Muscle of leg (tissue), 3 donors: ENCODE measurements at regions not wholly inside any gene's neighbourhood (a gene's known extent, or its start where the extent isn't known, plus 50 kb on each side); places are given as distances from the start of the nearest gene placed in this dataset.
"Not testable (repeated sequence)": the region's sequence is repeated elsewhere in the genome, so short reads cannot be mapped to it uniquely, and the experiment has no call there.

ENCODE experiments used
- DNase-seq: peaks from one replicate; pipeline ENCODE4 v3.0.0; 2013
- H3K27ac ChIP-seq: one replicate; pipeline ENCODE4 v1.5.1; 2013; ENCODE audit warnings: mild to moderate bottlenecking, low read length, control low read depth
- H3K27me3 ChIP-seq: one replicate; pipeline ENCODE4 v1.6.1; 2013; ENCODE audit warnings: low read length; ENCODE audit not compliant: control insufficient read depth, insufficient read depth
- H3K36me3 ChIP-seq: one replicate; pipeline ENCODE4 v1.6.1; 2013; ENCODE audit warnings: low read length; ENCODE audit not compliant: control insufficient read depth, insufficient read depth
- H3K4me1 ChIP-seq: one replicate; pipeline ENCODE4 v1.6.1; 2013; ENCODE audit warnings: low read length; ENCODE audit not compliant: control insufficient read depth, insufficient read depth
- H3K4me3 ChIP-seq: one replicate; pipeline ENCODE4 v1.5.1; 2013; ENCODE audit warnings: low read length, control low read depth
- H3K9me3 ChIP-seq: replicated peaks from 2 replicates; pipeline ENCODE4 v1.6.1; 2013; ENCODE audit warnings: low read depth, low read length; ENCODE audit not compliant: control insufficient read depth
- WGBS: methylation state at CpG from one replicate; pipeline ENCODE4 v1.1.5; 2013; ENCODE audit warnings: missing lambda C conversion rate; ENCODE audit not compliant: insufficient coverage; 5-methylcytosine and 5-hydroxymethylcytosine counted together

- Histone ChIP-seq H3K27me3 (no peaks in the 10 kb centered on the region), H3K36me3 (no peaks in the 10 kb centered on the region), H3K4me1 (no peaks in the 10 kb centered on the region), H3K27ac (no peak overlapping the region), H3K4me3 (no peak overlapping the region), H3K9me3 (no peaks in the 10 kb centered on the region)
- no peak for DNase-seq
- no CpG with 5 or more reads among the region's 3 CpGs for WGBS
Measured at GRCh38 chr1:101185421-101185820, 51.4 kb upstream of the S1PR1 start.

GRCh38 chr1:101183388-101183699, 53.5 kb upstream of the S1PR1 start:
- Histone ChIP-seq H3K27me3 (no peaks in the 10 kb centered on the region), H3K4me3 (no peak overlapping the region), H3K36me3 (no peaks in the 10 kb centered on the region), H3K27ac (no peak overlapping the region), H3K9me3 (no peaks in the 10 kb centered on the region), H3K4me1 (no peaks in the 10 kb centered on the region)
- no CpG with 5 or more reads among the region's 3 CpGs for WGBS
- peak; percentile 7 for DNase-seq

GRCh38 chr1:101182627-101183387, 54.0 kb upstream of the S1PR1 start:
- Histone ChIP-seq H3K4me3 (no peak overlapping the region), H3K4me1 (no peaks in the 10 kb centered on the region), H3K27ac (no peak overlapping the region), H3K36me3 (no peaks in the 10 kb centered on the region), H3K9me3 (no peaks in the 10 kb centered on the region), H3K27me3 (no peaks in the 10 kb centered on the region)
- DNase-seq: no peak

GRCh38 chr1:101181930-101182329, 54.9 kb upstream of the S1PR1 start:
- Histone ChIP-seq H3K36me3 (no peaks in the 10 kb centered on the region), H3K4me1 (no peaks in the 10 kb centered on the region), H3K27ac (no peak overlapping the region), H3K9me3 (no peaks in the 10 kb centered on the region), H3K4me3 (no peak overlapping the region), H3K27me3 (no peaks in the 10 kb centered on the region)
- DNase-seq: no peak
- 79% methylated on average over 4 of the region's 5 CpGs for WGBS

GRCh38 chr1:101178688-101179491, 57.9 kb upstream of the S1PR1 start:
- WGBS: 47% methylated on average over 3 of the region's 8 CpGs

GRCh38 chr1:101178341-101178687, 58.5 kb upstream of the S1PR1 start:
- WGBS: no CpG with 5 or more reads among the region's 1 CpG
- Histone ChIP-seq H3K9me3 (no peaks in the 10 kb centered on the region), H3K4me1 (peaks cover 2% of the 10 kb centered on the region), H3K36me3 (no peaks in the 10 kb centered on the region), H3K27ac (no peak overlapping the region), H3K27me3 (no peaks in the 10 kb centered on the region), H3K4me3 (no peak overlapping the region)
- no peak for DNase-seq

More at GRCh38 chr1:101178688-101179491, 57.9 kb upstream of the S1PR1 start:
- peak; percentile 12 for DNase-seq
- H3K4me3 ChIP-seq: no peak overlapping the region
- no peaks in the 10 kb centered on the region for H3K9me3 ChIP-seq
- H3K4me1 ChIP-seq: peaks cover 2% of the 10 kb centered on the region
- H3K36me3 ChIP-seq: no peaks in the 10 kb centered on the region
- H3K27ac ChIP-seq: no peak overlapping the region
- no peaks in the 10 kb centered on the region for H3K27me3 ChIP-seq

GRCh38 chr1:101175886-101176285, 60.9 kb upstream of the S1PR1 start:
- no peak overlapping the region for H3K4me3 ChIP-seq
- peak overlapping the region; percentile 31 for H3K27ac ChIP-seq
- WGBS: no CpG with 5 or more reads among the region's 1 CpG

GRCh38 chr1:101175466-101175865, 61.4 kb upstream of the S1PR1 start:
- H3K36me3 ChIP-seq: no peaks in the 10 kb centered on the region
- H3K27me3 ChIP-seq: no peaks in the 10 kb centered on the region
- no peaks in the 10 kb centered on the region for H3K9me3 ChIP-seq
- H3K27ac ChIP-seq: peak overlapping the region; percentile 18
- peaks cover 2% of the 10 kb centered on the region for H3K4me1 ChIP-seq
- no peak overlapping the region for H3K4me3 ChIP-seq
- peak; percentile 55 for DNase-seq
- WGBS: 60% methylated on average over 1 of the region's 3 CpGs

More at GRCh38 chr1:101175886-101176285, 60.9 kb upstream of the S1PR1 start:
- H3K27me3 ChIP-seq: no peaks in the 10 kb centered on the region
- H3K36me3 ChIP-seq: no peaks in the 10 kb centered on the region
- peaks cover 2% of the 10 kb centered on the region for H3K4me1 ChIP-seq
- peak; percentile 25 for DNase-seq
- no peaks in the 10 kb centered on the region for H3K9me3 ChIP-seq

GRCh38 chr1:101174722-101175121, 62.1 kb upstream of the S1PR1 start:
- Histone ChIP-seq H3K36me3 (no peaks in the 10 kb centered on the region), H3K9me3 (no peaks in the 10 kb centered on the region), H3K4me3 (no peak overlapping the region), H3K27ac (peak overlapping the region; percentile 21), H3K27me3 (no peaks in the 10 kb centered on the region), H3K4me1 (peaks cover 2% of the 10 kb centered on the region)
- WGBS: no CpG with 5 or more reads among the region's 5 CpGs
- no peak for DNase-seq

GRCh38 chr1:101174298-101174697, 62.5 kb upstream of the S1PR1 start:
- H3K4me1 ChIP-seq, H3K27me3 ChIP-seq, DNase-seq, H3K4me3 ChIP-seq, H3K36me3 ChIP-seq, H3K27ac ChIP-seq, H3K9me3 ChIP-seq: not testable (repeated sequence)
- no CpG with 5 or more reads among the region's 4 CpGs for WGBS
